HG02973 (cell line): ENCODE measurements at regions not wholly inside any gene's neighbourhood (a gene's known extent, or its start where the extent isn't known, plus 50 kb on each side); places are given as distances from the start of the nearest gene placed in this dataset.

Experiments used
- ATAC-seq: cut with Tn5 transposase; IDR thresholded peaks from one replicate; pipeline ENCODE4 v1.9.1; 2021; ENCODE audit warnings: moderate library complexity; ENCODE audit not compliant: unreplicated experiment

DNA sequence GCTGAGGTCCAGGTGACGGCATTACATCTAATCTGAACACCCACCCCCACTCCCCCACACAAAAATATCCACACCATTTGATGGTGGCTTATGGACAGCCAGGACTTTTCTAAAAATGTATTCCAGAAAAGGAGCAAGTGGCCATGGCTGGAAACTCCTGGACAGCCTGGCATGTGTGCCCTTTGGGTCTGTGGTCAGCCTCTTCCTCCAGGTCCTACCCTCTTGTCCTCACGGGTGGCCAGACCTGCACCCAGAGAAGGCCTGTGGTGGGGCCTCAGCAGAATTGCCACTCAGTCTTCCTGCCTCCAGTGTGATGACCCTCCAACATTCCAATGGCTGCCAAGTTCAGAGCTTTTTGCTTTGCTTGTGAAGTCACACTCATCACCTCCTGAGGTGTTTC is 600.6 kb downstream of the AJAP1 start:
- ATAC-seq: no peak

DNA sequence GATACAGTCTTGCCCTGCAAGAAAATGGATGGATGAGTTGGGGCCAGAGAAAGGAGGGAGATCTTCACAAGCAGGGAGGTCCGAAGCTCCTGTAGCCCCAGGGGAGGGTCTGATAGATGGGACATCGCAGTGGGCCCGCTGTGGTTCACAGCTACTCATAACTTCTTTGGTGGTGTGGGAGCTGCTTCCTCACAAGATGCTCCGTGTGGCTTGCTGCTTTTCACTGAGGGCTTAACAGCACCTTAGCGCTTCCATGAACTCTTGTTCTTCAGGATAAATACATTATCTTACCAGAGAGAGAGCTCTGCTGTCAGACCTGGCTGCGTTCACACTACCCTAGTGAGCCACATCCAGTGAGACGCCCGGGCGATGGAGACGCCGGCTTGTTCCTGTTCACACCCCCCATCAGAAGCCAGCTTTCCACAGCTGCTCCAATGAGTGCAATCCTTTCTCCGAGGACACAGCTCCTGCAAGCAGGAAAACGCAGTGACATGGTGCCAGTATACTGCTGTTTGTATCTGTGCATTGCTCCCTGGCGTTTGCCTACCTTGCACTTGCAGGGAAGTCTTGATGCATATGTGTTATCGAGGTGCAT is 599.8 kb downstream of the AJAP1 start:
- ATAC-seq: no peak

DNA sequence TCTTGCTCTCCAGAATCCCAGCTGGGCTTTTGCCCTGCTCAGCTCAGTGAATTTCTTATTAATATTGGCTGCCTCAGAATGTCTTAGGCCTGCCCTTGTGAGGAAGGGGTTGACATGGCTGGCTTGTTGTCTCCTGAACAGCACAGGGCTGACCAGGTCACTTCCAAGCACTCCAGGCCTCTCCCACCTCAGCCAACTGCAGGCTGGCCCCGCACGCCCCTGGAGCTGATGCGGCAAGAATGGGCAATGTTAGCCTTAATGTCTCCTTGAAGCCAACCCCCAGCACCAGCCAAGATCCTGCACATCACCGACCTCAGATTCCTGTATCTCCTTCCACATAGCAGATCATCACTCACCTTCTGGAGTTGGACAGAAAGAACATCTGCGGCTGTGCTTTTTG is 598.6 kb downstream of the AJAP1 start:
- ATAC-seq: no peak

DNA sequence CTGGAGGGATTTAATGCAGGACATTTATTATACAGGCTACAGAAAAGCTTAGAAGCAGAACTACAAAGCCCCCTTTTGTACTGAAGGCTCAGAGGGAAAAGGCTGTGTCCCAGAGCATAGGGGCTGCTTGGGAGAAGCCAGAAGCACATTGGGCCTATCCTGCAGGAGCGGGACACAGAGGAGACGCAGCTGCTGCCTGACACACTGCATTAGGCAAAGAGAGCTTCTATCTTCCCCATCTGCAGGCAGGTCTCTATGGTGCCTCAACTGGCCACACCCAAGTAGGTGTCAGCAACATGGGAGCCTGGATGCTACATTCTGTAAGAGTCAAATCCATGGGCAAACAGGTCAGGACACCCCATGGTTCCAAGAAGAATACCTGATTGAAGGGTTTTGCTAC is 595.9 kb downstream of the AJAP1 start:
- no peak for ATAC-seq

DNA sequence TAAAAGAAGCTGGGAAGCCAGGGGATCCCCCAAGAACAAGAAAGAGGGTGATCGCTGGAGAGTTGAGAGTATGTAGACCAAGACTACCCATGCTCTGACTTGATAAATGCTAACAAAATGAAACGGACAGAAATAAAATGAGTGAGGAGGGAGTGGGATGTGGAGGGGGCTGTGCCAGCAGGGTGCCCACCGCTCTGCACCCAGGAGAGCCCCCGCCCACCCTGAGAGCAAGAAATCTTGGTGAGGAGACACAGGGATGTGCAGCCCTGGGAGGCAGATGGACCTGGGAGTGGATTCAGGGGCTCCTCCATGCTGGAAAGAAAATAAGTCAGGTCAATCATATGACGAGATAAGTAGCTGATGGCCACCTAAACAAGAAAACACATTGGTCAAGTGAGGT is 590.9 kb downstream of the AJAP1 start:
- no peak for ATAC-seq

DNA sequence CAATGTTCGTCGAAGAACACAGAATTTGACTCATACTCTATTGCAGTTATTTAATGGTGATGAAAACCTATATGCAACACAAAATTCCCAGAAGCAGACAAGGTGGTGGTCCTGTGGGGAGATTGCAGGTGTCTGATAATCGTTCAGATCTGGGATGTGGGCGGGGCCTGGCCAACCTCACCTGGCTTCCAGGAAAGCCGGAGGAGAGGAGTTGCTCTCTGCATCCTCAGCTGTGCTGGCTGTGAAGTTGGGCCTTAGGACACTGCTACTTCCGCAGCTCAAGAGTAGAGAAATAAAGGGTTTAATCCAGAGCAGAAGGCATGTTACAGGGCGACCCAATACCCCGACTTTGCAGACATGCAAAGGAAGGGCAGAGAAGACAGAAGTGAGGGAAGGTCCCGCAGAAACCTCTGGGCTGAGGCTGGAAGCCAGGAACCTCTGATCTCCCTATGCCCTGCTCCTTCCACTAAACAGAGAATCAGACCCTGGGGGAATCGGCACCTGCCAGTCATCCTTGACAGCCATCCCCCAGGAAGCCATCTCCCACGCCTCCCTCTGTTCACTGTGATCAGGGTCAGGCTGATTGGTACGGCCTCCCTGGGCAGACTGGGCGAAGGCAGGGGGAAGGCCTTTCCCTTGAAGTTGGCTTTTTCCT is 590.3 kb downstream of the AJAP1 start:
- ATAC-seq: no peak

DNA sequence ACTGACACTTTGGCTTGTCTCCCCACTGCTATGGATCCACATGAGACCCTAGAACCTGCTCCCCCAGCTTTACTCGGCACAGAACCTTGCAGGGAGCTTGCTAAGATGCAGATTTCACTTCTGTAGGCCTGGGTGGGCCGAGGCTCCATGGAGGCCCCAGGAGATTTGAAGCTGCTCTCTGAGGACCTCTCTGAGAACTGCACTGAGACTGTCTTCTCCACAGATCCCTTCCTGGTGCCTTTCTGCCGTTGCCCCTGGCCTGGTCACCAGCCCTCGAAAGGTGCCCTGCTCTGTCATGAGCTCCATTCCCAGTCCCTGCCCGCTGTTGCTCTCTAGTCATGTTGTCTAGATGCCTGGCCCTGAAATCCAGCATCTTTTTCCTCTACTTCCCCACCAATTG is 588.4 kb downstream of the AJAP1 start:
- no peak for ATAC-seq

DNA sequence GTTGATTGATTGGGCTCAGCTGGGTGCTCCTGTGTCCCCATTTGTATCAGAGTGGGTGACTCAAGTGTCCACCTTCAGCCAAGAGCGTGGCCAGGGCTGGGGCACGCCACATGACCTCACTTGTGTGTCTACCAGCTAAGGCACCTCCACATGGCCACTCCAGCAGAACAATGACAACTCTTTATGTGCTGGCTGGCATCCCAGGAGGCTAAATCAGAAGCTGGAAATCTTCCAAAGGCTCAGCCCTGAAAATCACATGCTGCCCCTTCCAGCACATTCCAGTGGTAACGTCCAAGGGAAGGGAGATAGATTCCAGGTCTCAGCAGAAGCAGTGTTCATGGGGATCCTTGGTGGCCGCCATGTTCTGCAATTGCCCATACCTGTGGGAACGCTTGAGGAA is 585.5 kb downstream of the AJAP1 start:
- ATAC-seq: no peak

DNA sequence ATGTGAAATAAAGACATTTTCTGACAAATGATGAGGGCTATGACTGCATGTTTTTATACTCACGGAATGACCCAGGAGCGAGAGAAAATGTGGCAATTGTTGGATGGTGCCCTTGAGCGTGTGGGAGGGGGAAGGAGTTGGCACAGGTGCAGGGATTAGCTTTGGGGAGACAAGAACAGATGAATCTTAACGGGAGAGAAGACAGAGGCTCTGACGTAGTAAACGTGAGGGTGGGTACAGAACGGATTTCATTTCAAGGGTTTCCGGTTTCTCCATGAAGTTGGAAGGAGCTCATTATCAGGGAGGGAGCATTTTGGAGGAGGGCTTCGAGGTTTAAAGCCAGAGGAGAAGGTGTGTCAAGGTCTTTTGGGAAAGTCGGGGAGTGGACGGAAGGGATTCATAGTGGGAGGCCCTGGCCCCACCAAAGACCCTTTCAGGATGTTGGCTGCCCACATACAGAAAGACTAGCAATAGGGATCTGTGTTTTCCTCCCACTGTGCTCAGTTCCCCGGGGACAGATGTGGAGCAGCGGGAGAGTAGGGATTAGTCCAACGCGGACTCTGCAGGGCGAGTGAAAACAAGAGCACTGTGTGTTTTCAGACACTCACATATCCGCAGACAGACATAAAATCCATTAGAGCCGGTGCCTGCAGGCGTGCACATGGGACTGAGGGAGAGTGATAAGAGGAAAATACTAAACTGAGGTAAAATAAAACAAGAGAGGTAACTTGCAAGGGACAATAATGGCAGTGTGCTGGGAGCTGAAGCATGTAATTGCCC is 584.1 kb downstream of the AJAP1 start:
- ATAC-seq: no peak

DNA sequence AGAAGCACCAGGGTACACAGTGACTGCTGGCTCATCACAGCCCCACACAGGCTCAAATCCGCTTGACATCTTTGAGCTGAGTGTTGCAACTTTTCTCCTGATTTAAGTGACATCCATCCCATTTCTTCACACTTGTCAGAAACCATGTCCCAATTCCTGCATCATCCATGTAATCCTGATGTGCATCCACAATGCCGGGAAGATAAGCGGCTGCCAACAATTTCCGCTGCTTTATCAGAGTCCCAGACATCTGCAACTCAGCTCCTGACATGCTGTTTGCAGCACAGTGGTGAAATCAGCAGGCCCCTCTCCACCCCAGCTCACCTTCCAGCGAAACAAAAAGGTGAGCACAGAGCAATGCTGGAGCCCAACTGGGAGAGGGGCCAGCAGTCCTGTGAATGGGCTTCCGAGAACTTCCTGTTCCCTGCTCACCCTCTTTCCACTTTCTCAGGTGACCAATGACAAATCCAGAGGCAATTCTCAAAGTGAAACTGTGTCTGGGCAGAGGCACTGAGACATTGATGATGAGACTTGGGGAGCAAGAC is 581.0 kb downstream of the AJAP1 start:
- no peak for ATAC-seq

DNA sequence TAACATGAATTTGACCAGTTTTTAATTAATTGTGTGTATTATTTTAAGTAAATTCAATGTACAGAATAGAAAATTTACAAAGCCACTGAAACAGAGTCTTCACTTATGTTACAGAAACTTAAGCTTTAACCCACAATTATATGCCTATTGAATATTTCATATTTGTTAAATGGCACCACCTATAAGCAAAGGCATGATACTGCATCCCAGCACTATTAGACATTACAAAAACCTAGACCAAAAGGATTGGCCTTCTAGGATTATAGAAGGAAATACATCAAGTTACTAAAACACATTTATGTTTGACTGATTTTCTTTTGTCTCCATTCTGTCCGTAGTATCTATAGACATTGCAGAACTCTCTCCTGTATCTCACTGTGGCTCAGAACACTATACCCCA is 578.1 kb downstream of the AJAP1 start:
- no peak for ATAC-seq

DNA sequence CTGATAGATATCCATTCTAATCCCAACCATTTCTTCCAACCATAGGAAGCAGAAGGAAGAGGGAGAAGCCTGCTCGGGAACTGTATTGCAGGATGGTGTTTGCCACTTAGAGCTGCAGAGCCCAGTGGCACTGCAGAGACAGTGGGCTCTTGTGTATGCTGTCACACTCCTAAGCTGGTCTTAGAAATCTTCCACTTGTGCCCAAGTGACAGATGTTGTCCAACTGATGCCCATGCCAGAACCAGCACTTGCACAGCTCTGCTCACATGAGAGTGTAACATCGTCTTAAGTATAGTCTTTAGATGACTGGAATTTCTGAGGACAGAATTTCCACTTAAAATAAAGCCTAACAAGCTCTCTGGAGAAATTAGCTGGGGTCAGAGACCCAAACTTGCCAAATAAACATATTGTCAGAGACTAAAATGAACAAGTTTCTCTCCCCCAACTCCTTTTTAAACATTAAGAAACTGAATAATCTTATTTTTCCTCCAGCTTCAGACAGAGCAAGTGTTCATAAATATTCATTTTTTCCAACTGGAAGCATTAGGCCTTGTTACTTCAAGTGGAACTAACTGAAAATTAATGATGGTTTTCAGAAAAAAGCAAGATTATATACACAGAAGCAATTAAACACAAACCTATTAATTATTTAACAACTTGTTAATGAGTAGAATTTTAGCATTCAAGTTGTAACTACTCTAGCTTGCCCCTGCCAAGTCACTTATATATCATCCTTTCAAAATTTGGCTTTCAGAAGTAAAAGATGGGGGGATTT is 577.3 kb downstream of the AJAP1 start:
- ATAC-seq: no peak

DNA sequence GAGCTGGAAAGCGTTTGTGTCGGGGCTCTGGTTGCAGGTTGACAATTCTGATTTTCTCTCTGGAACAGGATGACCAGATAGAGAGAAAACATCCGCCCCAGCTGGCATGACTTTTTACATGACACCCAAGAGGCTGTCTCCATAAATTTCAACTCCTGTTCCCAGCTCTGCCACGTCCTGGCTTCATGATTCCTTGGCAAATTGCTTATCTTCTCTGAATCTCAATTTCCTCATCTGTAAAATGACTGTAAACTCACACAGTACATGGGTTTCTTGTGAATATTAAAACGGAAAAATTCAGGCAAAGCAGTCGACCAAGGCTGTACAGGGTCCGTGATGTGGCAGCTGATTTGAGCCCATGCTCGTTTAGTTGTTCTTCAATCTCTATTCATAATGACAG is 572.7 kb downstream of the AJAP1 start:
- no peak for ATAC-seq

DNA sequence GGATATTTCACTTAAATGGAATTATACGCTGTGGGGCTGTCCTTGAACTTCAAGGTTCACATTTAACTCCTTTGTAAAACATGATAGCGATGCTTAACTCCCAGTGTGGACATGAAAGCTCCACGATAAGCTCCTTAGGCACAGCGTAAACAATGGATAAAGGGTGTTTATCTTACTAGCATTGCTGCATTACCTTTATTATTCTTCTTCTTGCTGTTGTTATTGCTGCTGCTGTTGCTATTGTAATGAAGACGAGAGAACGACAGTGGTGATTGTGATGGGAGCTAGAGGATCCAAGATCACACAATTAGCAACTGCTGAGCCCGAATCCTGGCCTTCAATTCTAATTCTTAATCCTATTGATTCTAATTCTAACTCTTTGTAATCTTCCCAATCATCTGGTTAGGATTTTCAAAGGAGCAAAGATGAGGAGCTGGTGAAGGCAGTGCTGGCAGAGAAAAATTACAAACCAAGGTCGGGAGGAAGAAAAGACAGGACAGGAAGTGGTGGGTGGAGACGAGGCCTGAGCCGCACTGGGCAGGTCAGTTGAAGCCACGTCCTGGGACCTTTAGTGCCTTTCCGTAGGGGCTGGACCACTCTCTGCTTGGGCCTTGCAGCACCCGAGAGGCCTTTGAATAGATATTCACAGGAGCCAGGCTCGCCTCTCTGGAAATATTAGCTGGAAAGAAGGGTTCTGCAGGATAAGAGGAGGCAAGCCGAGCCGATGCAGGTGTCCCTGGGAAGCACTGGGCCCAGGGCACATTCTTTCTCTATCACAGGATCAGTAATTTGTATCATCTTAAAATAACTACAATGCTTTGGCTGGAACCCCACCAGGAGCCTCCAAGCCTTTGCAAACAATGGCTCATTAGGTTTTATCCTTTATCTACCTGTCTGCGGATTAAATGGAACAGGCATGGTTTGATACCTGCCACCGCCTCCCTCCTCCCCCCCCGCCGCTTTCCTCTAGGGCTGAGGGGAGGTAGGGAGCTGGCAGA is 571.6 kb downstream of the AJAP1 start:
- ATAC-seq: no peak

DNA sequence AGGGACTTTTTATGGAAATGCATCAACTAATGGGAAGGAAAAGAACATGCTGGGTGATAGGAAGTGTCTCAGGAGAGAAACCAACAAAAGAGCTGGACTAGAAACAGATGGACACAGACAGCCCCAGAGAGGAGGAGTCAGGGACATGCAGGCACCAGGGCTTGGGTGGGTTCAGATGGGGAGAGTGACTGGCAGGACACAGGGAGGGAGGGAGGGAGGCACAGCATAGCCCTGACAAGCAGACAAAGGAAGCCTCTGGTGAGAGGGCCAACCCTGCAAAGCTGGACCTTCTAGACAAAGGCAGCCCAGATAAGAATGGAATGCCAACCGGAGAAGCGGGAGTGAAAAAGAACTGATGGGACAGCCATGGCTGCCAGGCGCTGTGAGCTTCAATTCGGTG is 568.8 kb downstream of the AJAP1 start:
- no peak for ATAC-seq

DNA sequence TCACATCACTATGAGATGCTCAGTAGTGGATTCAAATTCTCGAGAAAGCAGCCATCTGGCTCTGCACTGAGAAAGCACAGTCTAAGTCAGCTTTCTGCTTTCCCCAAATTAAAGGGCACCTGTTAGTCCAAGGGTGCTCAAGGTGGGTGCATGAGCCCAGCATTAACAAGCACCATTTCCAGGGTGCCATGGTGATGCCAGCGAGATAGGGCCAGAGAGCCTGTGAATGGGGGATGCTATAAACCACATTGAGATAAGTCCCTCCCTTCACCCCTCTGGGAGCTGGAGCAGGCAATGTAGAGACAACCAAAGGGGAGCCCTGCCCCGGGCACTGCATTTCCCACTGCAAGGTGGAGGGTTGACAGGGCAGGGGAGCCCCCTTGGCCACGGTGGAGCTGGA is 568.2 kb downstream of the AJAP1 start:
- ATAC-seq: no peak

DNA sequence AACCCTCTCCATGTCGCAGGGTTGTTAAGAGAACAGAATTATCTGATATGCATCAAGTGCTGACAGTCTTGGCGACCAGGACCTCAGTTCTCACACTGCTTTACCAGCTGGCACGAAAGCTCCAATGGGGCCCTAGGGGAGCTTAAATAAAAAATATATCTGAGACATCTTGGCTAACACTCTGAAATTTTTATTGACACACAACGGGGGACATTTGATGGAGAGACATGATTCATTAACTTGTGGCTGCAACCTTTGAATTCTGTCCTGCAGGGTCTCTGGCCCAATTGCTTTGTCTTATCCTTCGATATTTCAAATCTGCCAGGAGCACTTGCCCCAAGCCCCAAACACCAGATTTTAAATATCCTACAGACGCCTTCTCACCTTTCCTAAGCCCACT is 567.0 kb downstream of the AJAP1 start:
- no peak for ATAC-seq

DNA sequence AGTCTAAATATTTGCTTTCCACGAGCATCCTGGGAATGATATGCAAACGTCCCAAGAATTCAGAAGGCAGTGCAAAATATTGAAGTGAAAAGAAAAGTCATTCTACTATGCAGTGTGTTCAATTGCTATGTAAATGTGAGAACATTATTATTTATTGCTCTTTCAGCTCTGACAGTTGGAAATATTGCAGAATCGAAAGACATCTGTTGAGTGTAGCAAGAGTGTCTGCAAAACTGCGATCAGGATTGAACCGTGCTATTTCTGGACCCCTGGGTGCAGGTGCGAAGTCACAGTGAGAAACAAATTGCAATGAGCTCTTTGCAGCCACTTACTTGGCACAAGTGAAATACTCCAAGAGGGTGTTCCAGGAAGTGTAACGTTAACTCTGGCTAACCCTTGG is 566.4 kb downstream of the AJAP1 start:
- ATAC-seq: no peak

DNA sequence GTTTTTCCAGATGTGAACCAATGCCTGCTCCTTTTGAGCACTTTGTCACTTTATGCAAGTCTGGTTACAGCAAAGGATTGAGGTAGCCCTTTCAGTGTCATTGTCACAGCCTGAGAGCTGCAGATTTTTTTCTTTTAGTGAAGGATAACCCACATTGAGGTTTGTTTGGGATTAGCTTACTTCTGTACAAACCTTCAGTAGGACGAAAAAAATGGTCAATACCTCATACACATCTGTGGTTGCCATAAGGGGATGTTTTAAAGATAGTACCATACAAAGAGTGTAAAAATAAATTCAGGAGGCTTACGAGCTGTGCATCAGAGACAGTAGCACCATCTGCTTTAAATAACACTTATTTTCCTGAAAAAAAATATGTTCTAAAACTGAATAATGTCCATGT is 566.0 kb downstream of the AJAP1 start:
- no peak for ATAC-seq

DNA sequence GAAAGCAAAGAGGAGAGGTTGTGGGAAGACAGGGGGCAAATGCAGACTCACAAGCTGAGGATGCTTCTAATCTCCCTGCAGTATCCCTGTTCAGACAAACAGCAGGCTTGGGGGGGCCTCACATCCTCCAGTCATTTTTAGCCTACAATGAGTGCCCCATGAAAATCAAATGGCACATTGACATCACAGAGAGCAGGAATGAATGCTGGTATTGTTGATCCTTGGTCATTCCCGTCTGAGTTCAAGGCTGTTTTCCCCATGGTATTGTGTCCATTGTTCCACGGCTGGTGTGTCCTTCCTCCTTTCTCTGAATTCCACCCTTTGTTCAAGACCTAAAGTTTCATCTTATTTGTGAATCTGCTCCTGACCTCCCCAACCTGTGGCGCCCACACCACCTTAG is 545.6 kb downstream of the AJAP1 start:
- ATAC-seq: no peak
